GM18520 (cell line): ENCODE measurements at regions not wholly inside any gene's neighbourhood (a gene's known extent, or its start where the extent isn't known, plus 50 kb on each side); places are given as distances from the start of the nearest gene placed in this dataset.

Experiments used
- ATAC-seq: cut with Tn5 transposase; IDR thresholded peaks from one replicate; pipeline ENCODE4 v1.9.1; 2021; ENCODE audit not compliant: unreplicated experiment

GRCh38 chr4:137212601-137213000, 319.7 kb downstream of the PCDH18 start:
- no peak for ATAC-seq

- no peak for ATAC-seq
Measured at GRCh38 chr4:137209240-137209639, 323.1 kb downstream of the PCDH18 start.

- ATAC-seq = no peak
Measured at GRCh38 chr4:137206781-137207180, 325.5 kb downstream of the PCDH18 start.

- ATAC-seq = no peak
Measured at GRCh38 chr4:137203601-137204000, 328.7 kb downstream of the PCDH18 start.

GRCh38 chr4:137200322-137200721, 332.0 kb downstream of the PCDH18 start:
- ATAC-seq = no peak

GRCh38 chr4:137198791-137199190, 333.5 kb downstream of the PCDH18 start:
- no peak for ATAC-seq

GRCh38 chr4:137194670-137195069, 337.6 kb downstream of the PCDH18 start:
- ATAC-seq = no peak

GRCh38 chr4:137193564-137193963, 338.7 kb downstream of the PCDH18 start:
- no peak for ATAC-seq

- no peak for ATAC-seq
Measured at GRCh38 chr4:137181293-137181899, 350.9 kb downstream of the PCDH18 start.

- ATAC-seq = no peak
Measured at GRCh38 chr4:137180349-137180748, 351.9 kb downstream of the PCDH18 start.

GRCh38 chr4:137156807-137157206, 375.5 kb downstream of the PCDH18 start:
- no peak for ATAC-seq

- ATAC-seq = no peak
Measured at GRCh38 chr4:137156054-137156453, 376.2 kb downstream of the PCDH18 start.

- no peak for ATAC-seq
Measured at GRCh38 chr4:137131201-137131600, 401.1 kb downstream of the PCDH18 start.

GRCh38 chr4:137129845-137130244, 402.4 kb downstream of the PCDH18 start:
- no peak for ATAC-seq

- ATAC-seq = no peak
Measured at GRCh38 chr4:137129441-137129840, 402.9 kb downstream of the PCDH18 start.

GRCh38 chr4:137125011-137125410, 407.3 kb downstream of the PCDH18 start:
- ATAC-seq = no peak

GRCh38 chr4:137124278-137124932, 407.9 kb downstream of the PCDH18 start:
- ATAC-seq = peak; percentile 77

- no peak for ATAC-seq
Measured at GRCh38 chr4:137122876-137123275, 409.4 kb downstream of the PCDH18 start.

- ATAC-seq = no peak
Measured at GRCh38 chr4:137116144-137116543, 416.1 kb downstream of the PCDH18 start.

GRCh38 chr4:137106733-137107132, 425.6 kb downstream of the PCDH18 start:
- ATAC-seq = no peak

- no peak for ATAC-seq
Measured at GRCh38 chr4:137106287-137106686, 426.0 kb downstream of the PCDH18 start.

- no peak for ATAC-seq
Measured at GRCh38 chr4:137090951-137091350, 441.3 kb downstream of the PCDH18 start.

GRCh38 chr4:137083571-137084135, 448.6 kb downstream of the PCDH18 start:
- ATAC-seq = no peak
